Endothelial cell of umbilical vein (primary cell): ENCODE measurements at regions not wholly inside any gene's neighbourhood (a gene's known extent, or its start where the extent isn't known, plus 50 kb on each side); places are given as distances from the start of the nearest gene placed in this dataset.

Experiments
- FOS ChIP-seq: IDR thresholded peaks from 2 replicates; pipeline ENCODE4 v1.6.1; 2011; ENCODE audit warnings: mild to moderate bottlenecking, low read length, moderate library complexity, borderline replicate concordance; ENCODE audit not compliant: insufficient read depth
- TF ChIP-seq, protein P1 (sequence below), 2 donors: IDR thresholded peaks; 1 replicate in 1 of 2; 2 replicates in 1 of 2; pipeline ENCODE4 v1.5.1; 2011; ENCODE audit warnings: low read length in 2 of 2, mild to moderate bottlenecking in 2 of 2, moderate library complexity in 2 of 2, control low read depth in 1 of 2, inconsistent platforms in 1 of 2, low read depth in 1 of 2; ENCODE audit not compliant: insufficient read depth in 1 of 2; ENCODE audit errors: extremely low read depth in 1 of 2

DNA sequence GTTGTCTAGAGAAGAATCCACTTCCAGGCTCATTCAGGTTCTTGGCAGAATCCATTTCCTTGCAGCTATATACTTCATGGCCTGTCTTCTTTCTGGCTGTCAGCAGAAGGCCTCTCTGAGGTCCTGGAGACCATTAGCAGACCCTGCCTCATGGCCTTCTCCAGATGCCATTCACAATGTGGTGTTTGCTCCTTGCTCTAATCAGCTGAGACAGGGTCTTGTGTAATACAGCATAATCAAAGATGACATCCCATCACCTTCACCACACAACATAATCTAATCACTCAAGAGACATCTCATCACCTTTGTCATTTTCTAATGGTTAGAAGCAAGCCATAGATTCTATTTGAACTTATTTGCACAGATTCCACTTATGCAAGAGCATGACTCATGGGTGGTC is 403.9 kb upstream of the LRRC7 start:
- TF ChIP-seq FOS = no peak
- TF ChIP-seq, protein P1, sequence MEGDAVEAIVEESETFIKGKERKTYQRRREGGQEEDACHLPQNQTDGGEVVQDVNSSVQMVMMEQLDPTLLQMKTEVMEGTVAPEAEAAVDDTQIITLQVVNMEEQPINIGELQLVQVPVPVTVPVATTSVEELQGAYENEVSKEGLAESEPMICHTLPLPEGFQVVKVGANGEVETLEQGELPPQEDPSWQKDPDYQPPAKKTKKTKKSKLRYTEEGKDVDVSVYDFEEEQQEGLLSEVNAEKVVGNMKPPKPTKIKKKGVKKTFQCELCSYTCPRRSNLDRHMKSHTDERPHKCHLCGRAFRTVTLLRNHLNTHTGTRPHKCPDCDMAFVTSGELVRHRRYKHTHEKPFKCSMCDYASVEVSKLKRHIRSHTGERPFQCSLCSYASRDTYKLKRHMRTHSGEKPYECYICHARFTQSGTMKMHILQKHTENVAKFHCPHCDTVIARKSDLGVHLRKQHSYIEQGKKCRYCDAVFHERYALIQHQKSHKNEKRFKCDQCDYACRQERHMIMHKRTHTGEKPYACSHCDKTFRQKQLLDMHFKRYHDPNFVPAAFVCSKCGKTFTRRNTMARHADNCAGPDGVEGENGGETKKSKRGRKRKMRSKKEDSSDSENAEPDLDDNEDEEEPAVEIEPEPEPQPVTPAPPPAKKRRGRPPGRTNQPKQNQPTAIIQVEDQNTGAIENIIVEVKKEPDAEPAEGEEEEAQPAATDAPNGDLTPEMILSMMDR (IDR thresholded peaks at IDR 0.05; ENCODE audit: extremely low read depth in 1 of 2, insufficient read depth in 1 of 2, low read depth in 1 of 2, low read length in 2 of 2) = no peak
